Progenitor cell of endocrine pancreas (in vitro differentiated cells): ENCODE measurements at regions not wholly inside any gene's neighbourhood (a gene's known extent, or its start where the extent isn't known, plus 50 kb on each side); places are given as distances from the start of the nearest gene placed in this dataset.
"Not testable (repeated sequence)": the region's sequence is repeated elsewhere in the genome, so short reads cannot be mapped to it uniquely, and the experiment has no call there.

ENCODE experiments used
- DNase-seq: peaks from one replicate; pipeline ENCODE4 v3.0.0; 2021; ENCODE audit warnings: low spot score; ENCODE audit not compliant: unreplicated experiment
- H3K27ac Mint-ChIP-seq: 2 replicates; pipeline ENCODE4 v1.8.0; 2021; ENCODE audit warnings: mild to moderate bottlenecking, moderate library complexity, mixed read lengths
- H3K27me3 Mint-ChIP-seq: 2 replicates; pipeline ENCODE4 v1.8.0; 2021; ENCODE audit warnings: mixed read lengths
- H3K36me3 Mint-ChIP-seq: 2 replicates; pipeline ENCODE4 v1.8.0; 2022; ENCODE audit warnings: mixed read lengths; ENCODE audit not compliant: insufficient read depth
- H3K4me1 Mint-ChIP-seq: 2 replicates; pipeline ENCODE4 v1.8.0; 2021; ENCODE audit warnings: low read depth, mixed read lengths
- H3K4me3 Mint-ChIP-seq: 2 replicates; pipeline ENCODE4 v1.8.0; 2021; ENCODE audit warnings: low read depth, mild to moderate bottlenecking, moderate library complexity, mixed read lengths
- H3K9me3 Mint-ChIP-seq: 2 replicates; pipeline ENCODE4 v1.8.0; 2021; ENCODE audit warnings: low read depth, mixed read lengths
- TF ChIP-seq, protein P1 (sequence below): fragments of 200-600 bp; sonication (generic); IDR thresholded peaks from one replicate; pipeline ENCODE4 v1.5.0; 2021; ENCODE audit warnings: antibody characterized with exemption, mild to moderate bottlenecking; ENCODE audit not compliant: unreplicated experiment

DNA sequence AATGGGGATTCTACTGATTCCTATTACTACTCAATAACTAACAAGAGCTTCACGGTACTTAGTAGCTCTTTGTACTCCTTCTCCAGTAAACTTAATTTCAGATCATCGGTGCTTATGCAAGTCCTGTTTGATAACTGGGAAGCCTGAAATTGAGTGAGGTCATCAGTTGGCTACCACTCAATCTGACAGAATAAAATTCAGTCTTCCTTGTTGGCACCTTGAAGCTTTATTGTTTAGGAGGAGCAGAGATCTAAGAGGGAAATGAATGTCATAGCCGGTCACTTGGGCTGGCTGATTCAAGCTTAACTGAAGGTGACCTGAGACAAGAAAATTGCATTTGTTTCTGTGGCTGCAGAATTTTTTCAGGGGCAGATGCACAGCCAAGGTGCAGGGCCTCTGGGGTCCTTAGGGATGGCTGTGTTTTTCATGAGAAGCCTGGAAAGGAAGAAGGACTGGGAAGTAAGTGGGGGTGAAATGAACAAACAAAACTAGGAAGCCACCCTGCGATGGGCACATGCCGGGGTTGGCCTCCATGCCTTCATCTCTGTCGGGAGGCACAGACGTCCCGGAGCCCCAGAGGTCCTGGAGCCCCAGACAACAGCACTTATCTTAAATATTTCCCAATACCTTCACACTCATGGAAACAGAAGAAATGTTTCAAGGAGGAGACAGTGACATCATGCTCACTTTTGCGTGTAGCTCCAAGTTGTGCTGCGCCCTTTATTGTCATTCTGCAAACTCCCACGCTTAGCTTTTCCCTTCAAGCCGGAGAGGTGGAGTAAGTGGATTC is 85.0 kb upstream of the KIF5B start:
- no peaks in the 10 kb centered on the region for H3K9me3 Mint-ChIP-seq
- H3K4me1 Mint-ChIP-seq = no peaks in the 10 kb centered on the region
- TF ChIP-seq, protein P1, sequence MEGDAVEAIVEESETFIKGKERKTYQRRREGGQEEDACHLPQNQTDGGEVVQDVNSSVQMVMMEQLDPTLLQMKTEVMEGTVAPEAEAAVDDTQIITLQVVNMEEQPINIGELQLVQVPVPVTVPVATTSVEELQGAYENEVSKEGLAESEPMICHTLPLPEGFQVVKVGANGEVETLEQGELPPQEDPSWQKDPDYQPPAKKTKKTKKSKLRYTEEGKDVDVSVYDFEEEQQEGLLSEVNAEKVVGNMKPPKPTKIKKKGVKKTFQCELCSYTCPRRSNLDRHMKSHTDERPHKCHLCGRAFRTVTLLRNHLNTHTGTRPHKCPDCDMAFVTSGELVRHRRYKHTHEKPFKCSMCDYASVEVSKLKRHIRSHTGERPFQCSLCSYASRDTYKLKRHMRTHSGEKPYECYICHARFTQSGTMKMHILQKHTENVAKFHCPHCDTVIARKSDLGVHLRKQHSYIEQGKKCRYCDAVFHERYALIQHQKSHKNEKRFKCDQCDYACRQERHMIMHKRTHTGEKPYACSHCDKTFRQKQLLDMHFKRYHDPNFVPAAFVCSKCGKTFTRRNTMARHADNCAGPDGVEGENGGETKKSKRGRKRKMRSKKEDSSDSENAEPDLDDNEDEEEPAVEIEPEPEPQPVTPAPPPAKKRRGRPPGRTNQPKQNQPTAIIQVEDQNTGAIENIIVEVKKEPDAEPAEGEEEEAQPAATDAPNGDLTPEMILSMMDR = no peak
- no peak overlapping the region for H3K4me3 Mint-ChIP-seq
- peak overlapping the region; percentile 10 for H3K27ac Mint-ChIP-seq
- H3K36me3 Mint-ChIP-seq = no peaks in the 10 kb centered on the region
- no peaks in the 10 kb centered on the region for H3K27me3 Mint-ChIP-seq
- no peak for DNase-seq

- no peak for DNase-seq
- Mint-ChIP-seq H3K4me1 (no peaks in the 10 kb centered on the region), H3K27me3 (no peaks in the 10 kb centered on the region), H3K27ac (no peak overlapping the region), H3K36me3 (no peaks in the 10 kb centered on the region), H3K9me3 (no peaks in the 10 kb centered on the region), H3K4me3 (no peak overlapping the region)
- TF ChIP-seq, protein P1 = no peak
Observed at GRCh38 chr10:32140403-32140802, 84.2 kb upstream of the KIF5B start.

- Mint-ChIP-seq H3K9me3 (no peaks in the 10 kb centered on the region), H3K36me3 (no peaks in the 10 kb centered on the region), H3K4me3 (no peak overlapping the region), H3K27ac (no peak overlapping the region), H3K27me3 (no peaks in the 10 kb centered on the region), H3K4me1 (no peaks in the 10 kb centered on the region)
- TF ChIP-seq, protein P1 = no peak
- DNase-seq = no peak
Observed at GRCh38 chr10:32139223-32140073, 83.2 kb upstream of the KIF5B start.

DNA sequence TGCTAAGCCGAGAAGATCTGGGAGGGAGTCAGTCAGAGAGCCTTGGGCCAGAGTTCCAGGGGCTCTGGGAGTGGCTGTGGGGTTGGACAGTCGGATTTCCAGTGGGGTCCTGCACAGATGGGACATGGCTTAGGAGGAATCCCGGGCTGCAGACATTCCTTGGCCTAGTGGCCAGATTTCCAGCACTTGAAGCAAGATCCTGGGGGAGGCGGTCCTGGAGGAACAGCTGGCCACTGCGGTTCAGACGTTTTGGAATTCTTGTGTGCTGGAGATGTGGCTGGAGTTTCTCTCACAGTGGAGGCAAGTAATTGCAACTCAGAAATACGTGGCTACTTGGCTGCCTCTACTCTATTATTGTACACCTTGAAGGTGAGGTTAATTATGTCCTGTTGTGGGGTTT is 80.7 kb upstream of the KIF5B start:
- not testable (repeated sequence) for H3K4me3 Mint-ChIP-seq, DNase-seq, H3K36me3 Mint-ChIP-seq, H3K27me3 Mint-ChIP-seq, H3K27ac Mint-ChIP-seq, H3K4me1 Mint-ChIP-seq, H3K9me3 Mint-ChIP-seq

GRCh38 chr10:32135796-32136195 is 79.6 kb upstream of the KIF5B start:
- not testable (repeated sequence) for H3K27me3 Mint-ChIP-seq, H3K36me3 Mint-ChIP-seq, DNase-seq, H3K9me3 Mint-ChIP-seq, H3K4me3 Mint-ChIP-seq, H3K27ac Mint-ChIP-seq
- H3K4me1 Mint-ChIP-seq = peaks cover 14% of the 10 kb centered on the region

DNA sequence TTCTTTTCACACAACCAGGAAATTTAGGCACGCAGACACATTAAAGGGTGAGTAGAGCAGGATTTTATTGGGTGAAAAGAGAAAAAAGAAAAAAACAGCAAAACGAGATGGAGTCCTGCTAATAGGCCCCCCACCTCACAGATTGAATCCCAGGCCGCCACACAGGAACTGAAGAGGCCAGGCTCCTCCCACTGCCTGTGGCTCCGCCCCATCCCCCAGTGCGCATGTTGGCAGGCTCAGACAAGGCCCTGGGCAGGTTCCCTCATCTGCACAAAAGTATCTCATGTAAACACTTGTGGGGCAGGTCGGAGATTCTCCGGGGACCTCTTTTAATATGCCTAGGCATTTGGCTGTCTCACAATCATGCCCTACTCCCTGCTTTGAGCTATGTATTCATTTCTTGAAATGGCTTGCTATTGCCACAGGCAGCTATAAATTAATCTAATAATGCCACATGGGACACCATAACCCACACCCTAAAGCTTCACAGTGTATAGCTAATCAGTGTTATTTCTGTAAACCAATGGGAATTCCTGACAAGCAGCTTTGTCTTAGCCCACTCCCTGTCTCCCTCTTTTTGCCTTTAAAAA is 76.2 kb upstream of the KIF5B start:
- no peaks in the 10 kb centered on the region for H3K27me3 Mint-ChIP-seq
- H3K4me3 Mint-ChIP-seq = no peak overlapping the region
- H3K4me1 Mint-ChIP-seq = peaks cover 15% of the 10 kb centered on the region
- no peak overlapping the region for H3K27ac Mint-ChIP-seq
- H3K36me3 Mint-ChIP-seq = no peaks in the 10 kb centered on the region
- TF ChIP-seq, protein P1 = no peak
- no peak for DNase-seq
- H3K9me3 Mint-ChIP-seq = no peaks in the 10 kb centered on the region
